B cell (primary cell): ENCODE measurements at regions not wholly inside any gene's neighbourhood (a gene's known extent, or its start where the extent isn't known, plus 50 kb on each side); places are given as distances from the start of the nearest gene placed in this dataset.

Source experiments
- ATAC-seq: fragments of 200-7000 bp; cut with Tn5 transposase; one replicate; pipeline ENCODE4 v1.10.0; 2021; ENCODE audit warnings: low read depth, mild to moderate bottlenecking, moderate number of reproducible peaks, moderate library complexity
- CTCF ChIA-PET: fragments of 350-600 bp; sonication (Branson Sonifier 250); formaldehyde crosslinking; loops from one replicate; lab custom pipeline; 2021; ENCODE audit warnings: antibody characterized with exemption, inconsistent platforms; lab: Charles Lee
- POLR2A ChIA-PET: fragments of 350-600 bp; sonication (Branson Sonifier 250); formaldehyde crosslinking; loops from one replicate; lab custom pipeline; 2021; ENCODE audit warnings: antibody characterized with exemption; lab: Charles Lee
- DNase-seq: peaks from one replicate; pipeline ENCODE4 v3.0.0; 2013
- H2AFZ ChIP-seq: 2 replicates; pipeline ENCODE4 v1.6.1; 2012; ENCODE audit warnings: mild to moderate bottlenecking, low read depth, low read length; ENCODE audit not compliant: insufficient read depth, poor library complexity, severe bottlenecking
- H3K27ac ChIP-seq, 2 donors: 1 replicate in 1 of 2; 2 replicates in 1 of 2; pipeline ENCODE4 v1.5.1; 2012 to 2013; ENCODE audit warnings: low read length in 2 of 2, mild to moderate bottlenecking in 2 of 2, moderate library complexity in 1 of 2
- H3K27me3 ChIP-seq, 4 experiments: fragments of 200-600 bp in 1 of 4; sonication (generic) in 1 of 4; replicated peaks in 1 of 4; 1 replicate in 2 of 4; 2 replicates in 2 of 4; pipeline versions ENCODE4 v1.6.1 to v1.7.0; 2013 to 2016; ENCODE audit warnings: low read length in 3 of 4, mild to moderate bottlenecking in 2 of 4, mixed read lengths in 1 of 4, moderate library complexity in 1 of 4; ENCODE audit not compliant: insufficient read depth in 4 of 4, control insufficient read depth in 3 of 4; ENCODE audit errors: control extremely low read depth in 1 of 4
- H3K36me3 ChIP-seq, 2 experiments: replicated peaks in 1 of 2; 1 replicate in 1 of 2; 2 replicates in 1 of 2; pipeline versions ENCODE4 v1.6.1 to v1.7.1; 2013; ENCODE audit warnings: low read length in 1 of 2; ENCODE audit not compliant: insufficient read depth in 2 of 2, control insufficient read depth in 1 of 2; ENCODE audit errors: control extremely low read depth in 1 of 2, extremely low read depth in 1 of 2
- H3K4me1 ChIP-seq, 2 donors: fragments of 200-600 bp in 1 of 2; sonication (generic) in 1 of 2; 1 replicate in 1 of 2; 2 replicates in 1 of 2; pipeline versions ENCODE4 v1.5.1 to v1.6.1; 2013 to 2017; ENCODE audit warnings: low read length in 2 of 2; ENCODE audit not compliant: control insufficient read depth in 2 of 2, insufficient read depth in 2 of 2
- H3K4me2 ChIP-seq: replicated peaks from 2 replicates; pipeline ENCODE3; 2012; ENCODE audit warnings: mild to moderate bottlenecking, low read depth, low read length; ENCODE audit not compliant: poor library complexity, severe bottlenecking
- H3K4me3 ChIP-seq, 5 experiments: fragments of 200-600 bp in 1 of 5; sonication (generic) in 1 of 5; 1 replicate in 3 of 5; 2 replicates in 2 of 5; pipeline versions ENCODE4 v1.5.1 to v1.7.0; 2011 to 2016; ENCODE audit warnings: low read length in 4 of 5, mild to moderate bottlenecking in 4 of 5, low read depth in 2 of 5, control low read depth in 1 of 5, moderate library complexity in 1 of 5; ENCODE audit not compliant: insufficient read depth in 1 of 5; ENCODE audit errors: control extremely low read depth in 1 of 5, extremely low read depth in 1 of 5
- H3K79me2 ChIP-seq: fragments of 200-600 bp; sonication (generic); one replicate; pipeline ENCODE4 v1.6.0; 2016; ENCODE audit warnings: low read length; ENCODE audit not compliant: control insufficient read depth, insufficient read depth
- H3K9ac ChIP-seq: fragments of 200-600 bp; sonication (generic); 2 replicates; pipeline ENCODE4 v1.6.1; 2017; ENCODE audit warnings: mild to moderate bottlenecking, low read length, moderate library complexity
- H3K9me3 ChIP-seq, 3 donors: one replicate each; pipeline versions ENCODE4 v1.6.1 to v1.7.1; 2013; ENCODE audit warnings: low read length in 2 of 3; ENCODE audit not compliant: control insufficient read depth in 2 of 3, insufficient read depth in 1 of 3; ENCODE audit errors: control extremely low read depth in 1 of 3
- H4K20me1 ChIP-seq: 2 replicates; pipeline ENCODE4 v1.6.0; 2012; ENCODE audit warnings: mild to moderate bottlenecking, low read length; ENCODE audit not compliant: insufficient read depth, control insufficient read depth, poor library complexity, severe bottlenecking
- H3K27ac Mint-ChIP-seq: one replicate; pipeline ENCODE4 v1.8.0; 2021; ENCODE audit warnings: mixed read lengths
- H3K27me3 Mint-ChIP-seq: one replicate; pipeline ENCODE4 v1.8.0; 2021; ENCODE audit warnings: mixed read lengths
- H3K4me1 Mint-ChIP-seq: one replicate; pipeline ENCODE4 v1.8.0; 2021; ENCODE audit warnings: mixed read lengths
- H3K4me3 Mint-ChIP-seq: one replicate; pipeline ENCODE4 v1.8.0; 2021; ENCODE audit warnings: mixed read lengths
- H3K9me3 Mint-ChIP-seq: one replicate; pipeline ENCODE4 v1.8.0; 2022; ENCODE audit warnings: mixed read lengths; ENCODE audit not compliant: insufficient read depth
- EZH2 ChIP-seq: IDR thresholded peaks from 2 replicates; pipeline ENCODE4 v1.6.1; 2012; ENCODE audit warnings: borderline replicate concordance, low read depth, mild to moderate bottlenecking, moderate library complexity, low read length; ENCODE audit not compliant: insufficient read depth, poor library complexity, severe bottlenecking
- WGBS: methylation state at CpG from one replicate; pipeline ENCODE4 v1.1.5; 2013; ENCODE audit warnings: missing lambda C conversion rate; ENCODE audit not compliant: insufficient coverage; 5-methylcytosine and 5-hydroxymethylcytosine counted together
- intact Hi-C: fragments of 100-400 bp; cut with micrococcal nuclease; formaldehyde crosslinking; loops from one replicate; pipeline ENCODE4 v1.10.0; 2022
- TF ChIP-seq, protein P1 (sequence below): fragments of 200-600 bp; IDR thresholded peaks from one replicate; pipeline ENCODE4 v1.8.0; 2022; ENCODE audit warnings: antibody characterized with exemption, mild to moderate bottlenecking

DNA sequence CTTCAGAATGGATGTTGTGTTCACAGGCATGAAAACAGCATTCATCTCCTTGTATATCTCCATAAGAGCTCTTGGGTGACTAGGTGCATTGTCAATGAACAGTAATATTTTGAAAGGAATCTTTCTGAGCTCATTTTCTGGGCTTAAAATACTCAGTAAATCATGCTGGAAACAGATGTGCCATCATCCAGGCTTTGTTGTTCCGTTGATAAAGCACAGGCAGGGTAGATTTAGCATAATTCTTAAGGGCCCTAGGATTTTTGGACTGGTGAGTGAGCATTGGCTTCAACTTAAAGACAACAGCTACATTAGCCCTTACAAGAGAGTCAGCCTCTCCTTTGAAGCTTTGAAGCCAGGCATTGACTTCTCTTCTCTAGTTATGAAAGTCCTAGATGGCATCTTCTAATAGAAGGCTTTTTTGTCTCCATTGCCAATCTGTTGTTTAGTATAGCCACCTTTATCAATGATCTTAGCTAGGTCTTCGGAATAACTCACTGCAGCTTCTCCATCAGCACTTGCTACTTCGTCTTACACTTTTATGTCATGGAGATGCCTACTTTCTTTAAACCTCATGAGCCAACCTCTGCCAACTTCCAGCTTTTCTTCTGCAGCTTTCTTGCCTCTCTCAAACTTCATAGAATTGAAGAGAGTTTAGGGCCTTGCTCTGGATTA lies 79.6 kb upstream of the PSMA6 start:
- Histone ChIP-seq H3K9me3 (no peaks in the 10 kb centered on the region), H3K79me2 (no peaks in the 10 kb centered on the region), H3K27me3 (no peaks in the 10 kb centered on the region), H3K27ac (no peak overlapping the region), H3K4me2 (no peak overlapping the region), H3K4me3 (no peak overlapping the region), H3K9ac (no peak overlapping the region), H3K4me1 (no peaks in the 10 kb centered on the region), H3K36me3 (peaks cover 0 to 3% of the 10 kb centered on the region in 2 experiments), H4K20me1 (no peaks in the 10 kb centered on the region), H2AFZ (no peak overlapping the region)
- ChIA-PET CTCF (interaction anchor here (0.8 to 1.9 kb wide), 6 partner anchors 17 to 210 kb away, joined by 3 to 6 read pairs (median 4); no protein-coding TSS in a partner anchor), POLR2A (no interaction called here)
- H3K27ac Mint-ChIP-seq = no peak overlapping the region
- intact Hi-C loops = no loop called here
- no peaks in the 10 kb centered on the region for H3K27me3 Mint-ChIP-seq
- DNase-seq = no peak
- WGBS = no CpG with 5 or more reads among the region's 3 CpGs
- ATAC-seq = no peak
- H3K4me3 Mint-ChIP-seq = no peak overlapping the region
- no peaks in the 10 kb centered on the region for H3K9me3 Mint-ChIP-seq
- TF ChIP-seq, protein P1, sequence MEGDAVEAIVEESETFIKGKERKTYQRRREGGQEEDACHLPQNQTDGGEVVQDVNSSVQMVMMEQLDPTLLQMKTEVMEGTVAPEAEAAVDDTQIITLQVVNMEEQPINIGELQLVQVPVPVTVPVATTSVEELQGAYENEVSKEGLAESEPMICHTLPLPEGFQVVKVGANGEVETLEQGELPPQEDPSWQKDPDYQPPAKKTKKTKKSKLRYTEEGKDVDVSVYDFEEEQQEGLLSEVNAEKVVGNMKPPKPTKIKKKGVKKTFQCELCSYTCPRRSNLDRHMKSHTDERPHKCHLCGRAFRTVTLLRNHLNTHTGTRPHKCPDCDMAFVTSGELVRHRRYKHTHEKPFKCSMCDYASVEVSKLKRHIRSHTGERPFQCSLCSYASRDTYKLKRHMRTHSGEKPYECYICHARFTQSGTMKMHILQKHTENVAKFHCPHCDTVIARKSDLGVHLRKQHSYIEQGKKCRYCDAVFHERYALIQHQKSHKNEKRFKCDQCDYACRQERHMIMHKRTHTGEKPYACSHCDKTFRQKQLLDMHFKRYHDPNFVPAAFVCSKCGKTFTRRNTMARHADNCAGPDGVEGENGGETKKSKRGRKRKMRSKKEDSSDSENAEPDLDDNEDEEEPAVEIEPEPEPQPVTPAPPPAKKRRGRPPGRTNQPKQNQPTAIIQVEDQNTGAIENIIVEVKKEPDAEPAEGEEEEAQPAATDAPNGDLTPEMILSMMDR = no peak
- TF ChIP-seq EZH2 = no peak
- H3K4me1 Mint-ChIP-seq = no peaks in the 10 kb centered on the region

DNA sequence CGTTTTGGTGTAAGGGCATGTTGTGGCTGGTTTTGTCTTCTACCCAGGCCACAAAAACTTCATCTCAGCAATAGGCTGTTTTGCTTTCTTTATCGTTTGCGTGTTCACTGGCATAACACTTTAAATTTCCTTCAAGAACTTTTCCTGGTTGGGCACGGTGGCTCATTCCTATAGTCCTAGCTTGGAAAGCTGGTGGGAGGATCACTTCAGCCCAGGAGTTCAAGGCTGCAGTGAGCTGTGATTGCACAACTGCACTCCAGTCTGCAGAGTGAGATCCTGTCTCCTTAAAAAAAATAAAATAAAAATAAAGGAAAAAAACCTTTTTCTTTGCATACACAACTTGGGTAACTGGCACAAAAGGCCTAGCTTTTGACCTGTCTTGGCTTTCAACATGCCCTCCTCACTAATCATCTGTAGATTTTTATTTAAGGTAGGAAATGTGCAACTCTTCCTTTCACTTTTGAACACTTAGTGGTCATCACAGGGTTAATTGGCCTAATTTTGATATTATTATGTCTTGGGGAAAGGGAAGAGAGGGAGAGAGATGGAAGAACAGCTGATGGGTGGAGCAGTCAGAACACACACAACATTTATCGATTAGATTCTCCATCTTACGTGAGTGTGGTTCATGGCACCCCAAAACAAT lies 78.9 kb upstream of the PSMA6 start:
- no peak overlapping the region for H3K27ac Mint-ChIP-seq

More for the DNA sequence above, 78.9 kb upstream of the PSMA6 start:
- Histone ChIP-seq H2AFZ (no peak overlapping the region), H4K20me1 (no peaks in the 10 kb centered on the region), H3K36me3 (peaks cover 0 to 3% of the 10 kb centered on the region in 2 experiments), H3K4me3 (no peak overlapping the region), H3K27me3 (no peaks in the 10 kb centered on the region), H3K4me1 (no peaks in the 10 kb centered on the region), H3K27ac (no peak overlapping the region), H3K79me2 (no peaks in the 10 kb centered on the region), H3K9ac (no peak overlapping the region), H3K9me3 (no peaks in the 10 kb centered on the region), H3K4me2 (no peak overlapping the region)
- Mint-ChIP-seq H3K27me3 (no peaks in the 10 kb centered on the region), H3K9me3 (no peaks in the 10 kb centered on the region), H3K4me3 (no peak overlapping the region), H3K4me1 (no peaks in the 10 kb centered on the region)
- TF ChIP-seq EZH2 = no peak
- TF ChIP-seq, protein P1 = no peak
- ChIA-PET POLR2A (no interaction called here), CTCF (interaction anchor here (0.8 to 1.9 kb wide), 6 partner anchors 16 to 209 kb away, joined by 3 to 6 read pairs (median 4); no protein-coding TSS in a partner anchor)
- ATAC-seq = no peak
- 100% methylated on average over 2 of the region's 6 CpGs for WGBS
- no peak for DNase-seq
- intact Hi-C loops = no loop called here
